ENCODE measurements at regions not wholly inside any gene's neighbourhood (a gene's known extent, or its start where the extent isn't known, plus 50 kb on each side); places are given as distances from the start of the nearest gene placed in this dataset.

GRCh38 chr12:89020689-89021088 lies 331.6 kb downstream of the DUSP6 start:
- TF ChIP-seq POLR2AphosphoS5 (IDR thresholded peaks at IDR 0.05; ENCODE audit: borderline replicate concordance, low read depth, low read length) (no peak), EZH2 (IDR thresholded peaks at IDR 0.05) (no peak)

All from SK-N-MC (cell line).